IPS DF 4.7 (cell line): ENCODE measurements at regions not wholly inside any gene's neighbourhood (a gene's known extent, or its start where the extent isn't known, plus 50 kb on each side); places are given as distances from the start of the nearest gene placed in this dataset.

Source experiments
- DNase-seq: peaks from one replicate; pipeline ENCODE4 v3.0.0-alpha.2; 2013; ENCODE audit warnings: low spot score; ENCODE audit errors: extremely low read depth

GRCh38 chr4:1465173-1466033 is 59.2 kb upstream of the NKX1-1 start:
- DNase-seq: no peak

- no peak for DNase-seq
Observed at GRCh38 chr4:1464581-1465171, 58.4 kb upstream of the NKX1-1 start.

GRCh38 chr4:1463927-1464540 is 57.8 kb upstream of the NKX1-1 start:
- DNase-seq: no peak

GRCh38 chr4:1463088-1463926 is 57.1 kb upstream of the NKX1-1 start:
- DNase-seq: no peak

GRCh38 chr4:1462768-1463075 is 56.5 kb upstream of the NKX1-1 start:
- no peak for DNase-seq

- DNase-seq: no peak
Observed at GRCh38 chr4:1462009-1462767, 55.9 kb upstream of the NKX1-1 start.

GRCh38 chr4:1460967-1461868 is 55.0 kb upstream of the NKX1-1 start:
- DNase-seq: no peak

- DNase-seq: no peak
Observed at GRCh38 chr4:1459722-1460511, 53.7 kb upstream of the NKX1-1 start.

- no peak for DNase-seq
Observed at GRCh38 chr4:1459081-1459721, 53.0 kb upstream of the NKX1-1 start.

- no peak for DNase-seq
Observed at GRCh38 chr4:1458581-1458980, 52.3 kb upstream of the NKX1-1 start.
